SJSA1 (cell line): ENCODE measurements at regions not wholly inside any gene's neighbourhood (a gene's known extent, or its start where the extent isn't known, plus 50 kb on each side); places are given as distances from the start of the nearest gene placed in this dataset.

Source experiments
- DNase-seq, 2 experiments: peaks; one replicate each; pipeline ENCODE4 v3.0.0-alpha.2; 2015 to 2020; ENCODE audit warnings: low spot score in 2 of 2, low read depth in 1 of 2
- H3K27ac ChIP-seq: fragments of 250-450 bp; sonication (Bioruptor Pico); 2 replicates; pipeline ENCODE4 v1.5.1; 2020; ENCODE audit warnings: mild to moderate bottlenecking, moderate library complexity
- H3K27me3 ChIP-seq: fragments of 250-450 bp; sonication (Bioruptor Pico); replicated peaks from 2 replicates; pipeline ENCODE4 v1.5.1; 2020; ENCODE audit warnings: mild to moderate bottlenecking, moderate library complexity
- H3K36me3 ChIP-seq: fragments of 250-450 bp; sonication (Bioruptor Pico); 2 replicates; pipeline ENCODE4 v1.5.1; 2020; ENCODE audit warnings: mild to moderate bottlenecking
- H3K4me1 ChIP-seq: fragments of 250-450 bp; sonication (Bioruptor Pico); replicated peaks from 2 replicates; pipeline ENCODE4 v1.6.1; 2021; ENCODE audit warnings: mild to moderate bottlenecking
- H3K4me3 ChIP-seq: fragments of 250-450 bp; sonication (Bioruptor Pico); 2 replicates; pipeline ENCODE4 v1.5.1; 2020; ENCODE audit warnings: mild to moderate bottlenecking
- H3K9me3 ChIP-seq: fragments of 250-450 bp; sonication (Bioruptor Pico); replicated peaks from 2 replicates; pipeline ENCODE4 v1.5.1; 2020; ENCODE audit warnings: mild to moderate bottlenecking

GRCh38 chr11:128407962-128408361 lies 179.4 kb downstream of the ETS1 start:
- peaks cover 72% of the 10 kb centered on the region for H3K4me1 ChIP-seq
- H3K27ac ChIP-seq, result peak overlapping the region; percentile 65
- H3K36me3 ChIP-seq, result no peaks in the 10 kb centered on the region
- DNase-seq, result peak in 1 of 2 experiments; percentile 39
- H3K4me3 ChIP-seq, result no peak overlapping the region
- H3K9me3 ChIP-seq, result no peaks in the 10 kb centered on the region
- H3K27me3 ChIP-seq, result no peaks in the 10 kb centered on the region

GRCh38 chr11:128405714-128406662 lies 181.4 kb downstream of the ETS1 start:
- DNase-seq, result peak; percentile 52 to 78
- no peak overlapping the region for H3K4me3 ChIP-seq
- H3K27ac ChIP-seq, result peak overlapping the region; percentile 76
- no peaks in the 10 kb centered on the region for H3K36me3 ChIP-seq
- H3K4me1 ChIP-seq, result peaks cover 62% of the 10 kb centered on the region
- H3K27me3 ChIP-seq, result no peaks in the 10 kb centered on the region
- no peaks in the 10 kb centered on the region for H3K9me3 ChIP-seq

- DNase-seq, result peak in 1 of 2 experiments; percentile 56
- Histone ChIP-seq H3K27me3 (no peaks in the 10 kb centered on the region), H3K27ac (peak overlapping the region; percentile 76; the same call in 1 of the 2 replicates), H3K4me3 (no peak overlapping the region), H3K36me3 (no peaks in the 10 kb centered on the region), H3K9me3 (no peaks in the 10 kb centered on the region), H3K4me1 (peaks cover 62% of the 10 kb centered on the region)
These were observed 182.2 kb downstream of the ETS1 start for GRCh38 chr11:128405112-128405511.

GRCh38 chr11:128404437-128404836 lies 182.9 kb downstream of the ETS1 start:
- peaks cover 59% of the 10 kb centered on the region for H3K4me1 ChIP-seq

GRCh38 chr11:128400382-128401203 lies 186.8 kb downstream of the ETS1 start:
- DNase-seq, result peak in 1 of 2 experiments; percentile 43
- H3K9me3 ChIP-seq, result no peaks in the 10 kb centered on the region
- no peaks in the 10 kb centered on the region for H3K36me3 ChIP-seq
- H3K27ac ChIP-seq, result no peak overlapping the region
- H3K27me3 ChIP-seq, result no peaks in the 10 kb centered on the region
- H3K4me3 ChIP-seq, result no peak overlapping the region
- peaks cover 24% of the 10 kb centered on the region for H3K4me1 ChIP-seq

More at GRCh38 chr11:128404437-128404836, 182.9 kb downstream of the ETS1 start:
- no peaks in the 10 kb centered on the region for H3K27me3 ChIP-seq
- H3K9me3 ChIP-seq, result no peaks in the 10 kb centered on the region
- no peaks in the 10 kb centered on the region for H3K36me3 ChIP-seq
- DNase-seq, result no peak
- H3K27ac ChIP-seq, result no peak overlapping the region
- no peak overlapping the region for H3K4me3 ChIP-seq

GRCh38 chr11:128399251-128400121 lies 187.9 kb downstream of the ETS1 start:
- Histone ChIP-seq H3K4me3 (no peak overlapping the region), H3K27me3 (no peaks in the 10 kb centered on the region), H3K36me3 (no peaks in the 10 kb centered on the region), H3K27ac (no peak overlapping the region), H3K4me1 (peaks cover 13% of the 10 kb centered on the region), H3K9me3 (no peaks in the 10 kb centered on the region)
- DNase-seq, result no peak

GRCh38 chr11:128398517-128399250 lies 188.7 kb downstream of the ETS1 start:
- Histone ChIP-seq H3K36me3 (no peaks in the 10 kb centered on the region), H3K4me3 (no peak overlapping the region), H3K9me3 (no peaks in the 10 kb centered on the region), H3K4me1 (peaks cover 5% of the 10 kb centered on the region), H3K27ac (no peak overlapping the region), H3K27me3 (no peaks in the 10 kb centered on the region)
- no peak for DNase-seq

- no peaks in the 10 kb centered on the region for H3K36me3 ChIP-seq
- no peak overlapping the region for H3K4me3 ChIP-seq
- H3K27ac ChIP-seq, result no peak overlapping the region
- H3K27me3 ChIP-seq, result no peaks in the 10 kb centered on the region
- DNase-seq, result no peak
- no peaks in the 10 kb centered on the region for H3K9me3 ChIP-seq
- 0 out of 2 replicates have a peak, but pooled peaks cover 3% of the 10 kb centered on the region for H3K4me1 ChIP-seq
These were observed 190.0 kb downstream of the ETS1 start for GRCh38 chr11:128397362-128397761.

- no peaks in the 10 kb centered on the region for H3K27me3 ChIP-seq
- H3K27ac ChIP-seq, result no peak overlapping the region
- no peaks in the 10 kb centered on the region for H3K9me3 ChIP-seq
- no peak for DNase-seq
- no peak overlapping the region for H3K4me3 ChIP-seq
- H3K36me3 ChIP-seq, result no peaks in the 10 kb centered on the region
- H3K4me1 ChIP-seq, result no peaks in the 10 kb centered on the region
These were observed 192.8 kb downstream of the ETS1 start for GRCh38 chr11:128394431-128395089.

- no peak for DNase-seq
- Histone ChIP-seq H3K27me3 (no peaks in the 10 kb centered on the region), H3K27ac (no peak overlapping the region), H3K4me3 (no peak overlapping the region), H3K4me1 (no peaks in the 10 kb centered on the region), H3K36me3 (no peaks in the 10 kb centered on the region), H3K9me3 (no peaks in the 10 kb centered on the region)
These were observed 195.1 kb downstream of the ETS1 start for GRCh38 chr11:128392259-128392658.

- H3K4me3 ChIP-seq, result no peak overlapping the region
- no peak overlapping the region for H3K27ac ChIP-seq
- DNase-seq, result no peak
- H3K27me3 ChIP-seq, result no peaks in the 10 kb centered on the region
- H3K36me3 ChIP-seq, result no peaks in the 10 kb centered on the region
- H3K4me1 ChIP-seq, result no peaks in the 10 kb centered on the region
- H3K9me3 ChIP-seq, result no peaks in the 10 kb centered on the region
These were observed 195.5 kb downstream of the ETS1 start for GRCh38 chr11:128391811-128392210.

- no peak overlapping the region for H3K4me3 ChIP-seq
- H3K27me3 ChIP-seq, result no peaks in the 10 kb centered on the region
- DNase-seq, result no peak
- H3K4me1 ChIP-seq, result no peaks in the 10 kb centered on the region
- H3K9me3 ChIP-seq, result no peaks in the 10 kb centered on the region
- H3K36me3 ChIP-seq, result no peaks in the 10 kb centered on the region
- H3K27ac ChIP-seq, result no peak overlapping the region
These were observed 197.1 kb downstream of the ETS1 start for GRCh38 chr11:128390246-128390645.
